Psoas muscle (tissue), 7 donors: ENCODE measurements at regions not wholly inside any gene's neighbourhood (a gene's known extent, or its start where the extent isn't known, plus 50 kb on each side); places are given as distances from the start of the nearest gene placed in this dataset.

Source experiments
- ATAC-seq, 4 donors: fragments of 200-7000 bp; cut with Tn5 transposase; one replicate each; pipeline ENCODE4 v1.9.1; 2020; ENCODE audit warnings: moderate library complexity in 3 of 4, mild to moderate bottlenecking in 2 of 4
- DNase-seq, 2 donors: peaks; one replicate each; pipeline ENCODE4 v3.0.0-alpha.2; 2020
- H3K27ac ChIP-seq: fragments of 200-600 bp; one replicate; pipeline ENCODE4 v1.8.0; 2022
- H3K27me3 ChIP-seq, 3 donors: fragments of 200-600 bp in 1 of 3; one replicate each; pipeline versions ENCODE4 v1.6.1 to v1.8.0; 2013 to 2022; ENCODE audit warnings: low read length in 2 of 3, mild to moderate bottlenecking in 2 of 3, moderate library complexity in 1 of 3; ENCODE audit not compliant: insufficient read depth in 3 of 3
- H3K36me3 ChIP-seq, 2 donors: fragments of 200-600 bp in 1 of 2; one replicate each; pipeline versions ENCODE4 v1.6.1 to v1.8.0; 2013 to 2022; ENCODE audit warnings: low read depth in 1 of 2, mild to moderate bottlenecking in 1 of 2, moderate library complexity in 1 of 2; ENCODE audit not compliant: insufficient read depth in 1 of 2
- H3K4me1 ChIP-seq: fragments of 200-600 bp; one replicate; pipeline ENCODE4 v1.8.0; 2022
- H3K4me3 ChIP-seq: fragments of 200-600 bp; one replicate; pipeline ENCODE4 v1.8.0; 2022; ENCODE audit warnings: mild to moderate bottlenecking
- H3K9me3 ChIP-seq: fragments of 200-600 bp; one replicate; pipeline ENCODE4 v1.8.0; 2022
- WGBS, 3 donors: extraction: QIAGEN DNeasy Blood & Tissue Kit; methylation state at CpG; one replicate each; pipeline versions ENCODE4 v1.1.6 to v1.1.7; 2013; 5-methylcytosine and 5-hydroxymethylcytosine counted together
- intact Hi-C, 2 donors: fragments of 100-400 bp; cut with DNase I; formaldehyde crosslinking; loops; one replicate each; pipeline versions ENCODE4 v1.11.0 to v1.14.2; 2022
- TF ChIP-seq, protein P1 (sequence below): fragments of 200-600 bp; IDR thresholded peaks from one replicate; pipeline ENCODE4 v1.8.0; 2022; ENCODE audit warnings: antibody characterized with exemption
- donor health status: healthy with polysubstance abuse.
- donor health status: DM: no; HTN: no; CAD: no; lungs with moderate emphysema.
- donor health status: Bipolar disorder and iron deficiency.
- donor health status: healthy.
- donor health status: DM: yes; HTN: yes; CAD: no.
- donor health status: DM: no; HTN: no; CAD: no.
- donor health status: DM: yes; HTN: yes; CAD: no.

DNA sequence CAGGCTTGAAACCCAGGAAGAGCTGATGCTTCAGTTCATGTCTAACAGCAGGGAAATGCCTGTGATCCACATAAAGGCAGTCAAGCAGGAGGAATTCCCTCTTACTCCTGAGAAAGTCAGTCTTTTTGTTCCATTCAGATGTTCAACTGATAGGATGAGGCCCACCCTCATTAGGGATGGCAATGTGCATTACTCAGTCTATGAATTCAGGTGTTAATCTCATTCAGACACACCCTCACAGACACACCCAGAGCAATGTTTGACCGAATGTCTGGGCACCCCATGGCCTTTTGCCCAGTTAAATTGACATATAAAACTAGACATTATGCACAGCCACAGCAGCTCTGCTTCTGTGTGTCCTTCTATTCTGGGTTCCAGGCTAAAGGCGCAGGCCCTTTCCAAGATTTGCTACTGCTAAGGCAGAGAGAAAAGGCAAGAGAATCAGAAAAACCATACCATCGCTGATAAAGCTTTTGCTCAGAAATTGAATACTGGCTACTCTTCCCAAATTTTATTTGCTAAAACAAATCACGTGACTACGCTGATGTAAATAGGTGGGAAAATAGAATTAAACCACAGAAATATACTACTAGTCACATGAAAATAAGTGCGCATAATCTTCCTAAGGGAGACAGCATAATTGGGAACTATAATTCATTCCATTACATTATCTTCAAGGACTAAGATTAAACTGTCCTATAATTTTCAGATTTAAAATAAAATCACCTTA lies 625.0 kb upstream of the MAN1A1 start:
- H3K27ac ChIP-seq = no peak overlapping the region
- 90 to 93% (median 92%) methylated on average over 6 of the region's 6 CpGs for WGBS, 3 donors
- DNase-seq (no peak), ATAC-seq (no peak)
- TF ChIP-seq, protein P1, sequence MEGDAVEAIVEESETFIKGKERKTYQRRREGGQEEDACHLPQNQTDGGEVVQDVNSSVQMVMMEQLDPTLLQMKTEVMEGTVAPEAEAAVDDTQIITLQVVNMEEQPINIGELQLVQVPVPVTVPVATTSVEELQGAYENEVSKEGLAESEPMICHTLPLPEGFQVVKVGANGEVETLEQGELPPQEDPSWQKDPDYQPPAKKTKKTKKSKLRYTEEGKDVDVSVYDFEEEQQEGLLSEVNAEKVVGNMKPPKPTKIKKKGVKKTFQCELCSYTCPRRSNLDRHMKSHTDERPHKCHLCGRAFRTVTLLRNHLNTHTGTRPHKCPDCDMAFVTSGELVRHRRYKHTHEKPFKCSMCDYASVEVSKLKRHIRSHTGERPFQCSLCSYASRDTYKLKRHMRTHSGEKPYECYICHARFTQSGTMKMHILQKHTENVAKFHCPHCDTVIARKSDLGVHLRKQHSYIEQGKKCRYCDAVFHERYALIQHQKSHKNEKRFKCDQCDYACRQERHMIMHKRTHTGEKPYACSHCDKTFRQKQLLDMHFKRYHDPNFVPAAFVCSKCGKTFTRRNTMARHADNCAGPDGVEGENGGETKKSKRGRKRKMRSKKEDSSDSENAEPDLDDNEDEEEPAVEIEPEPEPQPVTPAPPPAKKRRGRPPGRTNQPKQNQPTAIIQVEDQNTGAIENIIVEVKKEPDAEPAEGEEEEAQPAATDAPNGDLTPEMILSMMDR = no peak
- no peaks in the 10 kb centered on the region for H3K4me1 ChIP-seq
- H3K27me3 ChIP-seq = no peaks in the 10 kb centered on the region
- intact Hi-C loops = no loop called here
- H3K9me3 ChIP-seq = no peaks in the 10 kb centered on the region
- H3K4me3 ChIP-seq = no peak overlapping the region
- H3K36me3 ChIP-seq = no peaks in the 10 kb centered on the region

DNA sequence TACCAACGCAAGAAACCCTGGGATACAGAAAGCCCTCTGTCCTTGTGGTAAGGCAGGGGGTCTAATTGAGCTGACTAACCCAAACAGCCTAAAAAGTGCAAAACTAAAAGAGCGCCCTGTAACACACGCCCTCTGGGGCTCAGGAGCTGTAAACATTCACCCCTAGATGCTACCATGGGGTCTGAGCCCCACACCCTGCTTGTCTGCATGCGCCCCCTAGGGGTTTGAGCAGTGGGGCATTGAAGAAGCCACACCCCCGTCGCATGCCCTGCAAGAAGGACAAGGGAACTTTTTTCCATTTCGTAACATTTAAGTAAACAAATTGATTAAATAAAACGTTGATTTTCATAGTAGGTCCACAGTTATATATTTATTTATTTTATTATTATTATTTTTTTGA lies 616.9 kb upstream of the MAN1A1 start:
- Histone ChIP-seq H3K27ac (no peak overlapping the region), H3K27me3 (no peaks in the 10 kb centered on the region), H3K9me3 (no peaks in the 10 kb centered on the region), H3K36me3 (no peaks in the 10 kb centered on the region), H3K4me3 (no peak overlapping the region), H3K4me1 (no peaks in the 10 kb centered on the region)
- TF ChIP-seq, protein P1 = no peak
- intact Hi-C loops = no loop called here
- no peak for ATAC-seq
- WGBS, 3 donors = 88 to 89% (median 88%) methylated on average over 8 of the region's 8 CpGs
- DNase-seq = peak in 1 of 2 donors; percentile 44

DNA sequence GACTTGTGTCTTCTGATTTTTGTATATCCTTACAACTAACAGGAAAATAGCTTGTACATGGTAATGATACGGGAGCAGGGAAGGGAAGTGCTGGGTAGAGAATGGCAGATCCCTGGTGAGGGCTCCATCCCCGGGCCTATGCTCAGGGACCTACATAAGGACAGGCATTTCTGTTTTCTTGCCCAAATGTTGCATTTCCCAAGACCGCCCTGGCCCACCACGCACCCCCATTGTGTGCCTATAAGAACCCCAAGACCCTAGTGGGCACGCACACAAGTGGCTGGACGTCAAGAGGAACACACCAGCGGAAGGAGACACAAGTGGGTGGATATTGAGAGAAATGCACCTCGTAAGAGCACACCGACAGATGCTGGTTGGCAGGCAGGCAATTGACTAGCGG lies 616.3 kb upstream of the MAN1A1 start:
- peak in 1 of 2 donors; percentile 12 for DNase-seq
- no peak overlapping the region for H3K4me3 ChIP-seq
- no peaks in the 10 kb centered on the region for H3K36me3 ChIP-seq
- H3K4me1 ChIP-seq = no peaks in the 10 kb centered on the region
- TF ChIP-seq, protein P1 = no peak
- no peak for ATAC-seq
- WGBS, 3 donors = 90 to 92% (median 90%) methylated on average over 10 of the region's 10 CpGs
- no peaks in the 10 kb centered on the region for H3K27me3 ChIP-seq
- intact Hi-C loops = no loop called here
- H3K27ac ChIP-seq = no peak overlapping the region
- H3K9me3 ChIP-seq = no peaks in the 10 kb centered on the region

DNA sequence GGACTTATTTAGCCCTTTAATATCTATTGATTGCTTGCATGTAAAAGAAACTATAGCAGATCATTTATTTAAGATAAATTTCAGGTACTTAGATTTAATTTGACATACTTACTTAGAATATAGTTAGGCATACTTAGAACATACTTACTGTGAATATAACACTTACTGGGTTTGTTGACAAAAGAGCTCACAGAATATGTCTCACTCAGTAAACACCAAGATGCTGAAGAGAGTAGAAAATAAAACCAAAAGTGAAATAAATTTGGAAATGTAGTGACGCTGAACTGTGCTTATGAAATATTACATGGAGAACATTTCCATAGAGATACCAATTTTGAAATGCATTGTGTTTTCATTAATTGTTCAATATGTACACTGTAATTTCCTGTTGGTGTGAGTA lies 615.4 kb upstream of the MAN1A1 start:
- Histone ChIP-seq H3K27me3 (no peaks in the 10 kb centered on the region), H3K27ac (no peak overlapping the region), H3K9me3 (no peaks in the 10 kb centered on the region), H3K36me3 (no peaks in the 10 kb centered on the region), H3K4me1 (no peaks in the 10 kb centered on the region), H3K4me3 (no peak overlapping the region)
- ATAC-seq (no peak), DNase-seq (no peak)
- 91% methylated on average over 1 of the region's 1 CpG for WGBS, 3 donors
- TF ChIP-seq, protein P1 = no peak
- intact Hi-C loops = no loop called here

DNA sequence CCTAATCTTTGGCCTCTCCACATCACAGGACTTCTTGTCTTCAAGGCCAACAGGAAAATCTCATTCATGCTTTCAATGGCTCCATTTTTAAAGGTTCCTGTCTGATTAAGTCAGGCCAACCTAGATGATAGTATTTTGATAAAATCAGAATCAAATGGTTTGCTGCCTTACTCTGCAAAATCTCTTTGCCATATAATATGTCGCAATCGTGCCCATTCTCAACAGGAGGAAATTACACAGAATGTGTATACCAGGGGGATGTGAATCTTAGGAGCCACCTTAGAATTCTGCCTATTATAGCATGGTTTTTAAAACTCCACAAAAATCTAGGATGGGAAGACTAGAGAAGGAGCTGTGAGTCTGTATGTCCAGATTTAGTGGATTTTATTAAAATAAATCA lies 612.9 kb upstream of the MAN1A1 start:
- WGBS, 3 donors = 78 to 83% (median 79%) methylated on average over 2 of the region's 2 CpGs

More for the DNA sequence above, 612.9 kb upstream of the MAN1A1 start:
- intact Hi-C loops = no loop called here
- ATAC-seq (no peak), DNase-seq (no peak)
- Histone ChIP-seq H3K4me1 (no peaks in the 10 kb centered on the region), H3K9me3 (no peaks in the 10 kb centered on the region), H3K4me3 (no peak overlapping the region), H3K27ac (no peak overlapping the region), H3K27me3 (no peaks in the 10 kb centered on the region), H3K36me3 (no peaks in the 10 kb centered on the region)
- TF ChIP-seq, protein P1 = no peak
